Left lung (tissue), 4 donors: ENCODE measurements at regions not wholly inside any gene's neighbourhood (a gene's known extent, or its start where the extent isn't known, plus 50 kb on each side); places are given as distances from the start of the nearest gene placed in this dataset.

ENCODE experiments used
- ATAC-seq: fragments of 200-7000 bp; cut with Tn5 transposase; one replicate; pipeline ENCODE4 v1.9.1; 2020; ENCODE audit warnings: moderate library complexity
- DNase-seq, 4 donors: peaks; one replicate each; pipeline ENCODE4 v3.0.0-alpha.2; 2013 to 2020
- H3K27ac ChIP-seq, 2 donors: fragments of 200-600 bp; sonication (generic) in 1 of 2; one replicate each; pipeline versions ENCODE4 v1.5.0 to v1.8.0; 2020 to 2021
- H3K27me3 ChIP-seq, 2 donors: fragments of 200-600 bp; sonication (generic) in 1 of 2; one replicate each; pipeline versions ENCODE4 v1.5.0 to v1.8.0; 2020 to 2021
- H3K36me3 ChIP-seq, 2 donors: fragments of 200-600 bp; sonication (generic) in 1 of 2; one replicate each; pipeline versions ENCODE4 v1.5.0 to v1.8.0; 2020 to 2021
- H3K4me1 ChIP-seq, 2 donors: fragments of 200-600 bp; one replicate each; pipeline ENCODE4 v1.8.0; 2021
- H3K4me3 ChIP-seq, 2 donors: fragments of 200-600 bp; sonication (generic) in 1 of 2; one replicate each; pipeline versions ENCODE4 v1.5.0 to v1.8.0; 2020 to 2021; ENCODE audit warnings: mild to moderate bottlenecking in 1 of 2
- H3K9me3 ChIP-seq, 2 donors: fragments of 200-600 bp; sonication (generic) in 1 of 2; one replicate each; pipeline versions ENCODE4 v1.5.0 to v1.8.0; 2020 to 2021
- intact Hi-C, 2 donors: fragments of 100-400 bp; cut with DNase I; formaldehyde crosslinking; loops; one replicate each; pipeline versions ENCODE4 v1.11.2 to v1.14.2; 2022
- TF ChIP-seq, protein P1 (sequence below), 2 donors: fragments of 200-600 bp; sonication (generic) in 1 of 2; IDR thresholded peaks; one replicate each; pipeline versions ENCODE4 v1.5.0 to v1.8.0; 2021; ENCODE audit warnings: antibody characterized with exemption in 2 of 2
- donor health status: DM: no; HTN: yes; CAD: no.
- donor health status: DM: no; HTN: no; CAD: no.

GRCh38 chr4:128558896-128559679 lies 250.4 kb upstream of the JADE1 start:
- Histone ChIP-seq H3K27ac (peak overlapping the region in 1 of 2 donors; percentile 49), H3K4me3 (no peak overlapping the region), H3K4me1 (peaks cover under 1 to 22% of the 10 kb centered on the region in 2 donors), H3K9me3 (no peaks in the 10 kb centered on the region), H3K36me3 (no peaks in the 10 kb centered on the region), H3K27me3 (no peaks in the 10 kb centered on the region)
- ATAC-seq: no peak
- no peak for DNase-seq
- intact Hi-C loops: no loop called here
- TF ChIP-seq, protein P1, sequence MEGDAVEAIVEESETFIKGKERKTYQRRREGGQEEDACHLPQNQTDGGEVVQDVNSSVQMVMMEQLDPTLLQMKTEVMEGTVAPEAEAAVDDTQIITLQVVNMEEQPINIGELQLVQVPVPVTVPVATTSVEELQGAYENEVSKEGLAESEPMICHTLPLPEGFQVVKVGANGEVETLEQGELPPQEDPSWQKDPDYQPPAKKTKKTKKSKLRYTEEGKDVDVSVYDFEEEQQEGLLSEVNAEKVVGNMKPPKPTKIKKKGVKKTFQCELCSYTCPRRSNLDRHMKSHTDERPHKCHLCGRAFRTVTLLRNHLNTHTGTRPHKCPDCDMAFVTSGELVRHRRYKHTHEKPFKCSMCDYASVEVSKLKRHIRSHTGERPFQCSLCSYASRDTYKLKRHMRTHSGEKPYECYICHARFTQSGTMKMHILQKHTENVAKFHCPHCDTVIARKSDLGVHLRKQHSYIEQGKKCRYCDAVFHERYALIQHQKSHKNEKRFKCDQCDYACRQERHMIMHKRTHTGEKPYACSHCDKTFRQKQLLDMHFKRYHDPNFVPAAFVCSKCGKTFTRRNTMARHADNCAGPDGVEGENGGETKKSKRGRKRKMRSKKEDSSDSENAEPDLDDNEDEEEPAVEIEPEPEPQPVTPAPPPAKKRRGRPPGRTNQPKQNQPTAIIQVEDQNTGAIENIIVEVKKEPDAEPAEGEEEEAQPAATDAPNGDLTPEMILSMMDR (IDR thresholded peaks at IDR 0.05): no peak

DNA sequence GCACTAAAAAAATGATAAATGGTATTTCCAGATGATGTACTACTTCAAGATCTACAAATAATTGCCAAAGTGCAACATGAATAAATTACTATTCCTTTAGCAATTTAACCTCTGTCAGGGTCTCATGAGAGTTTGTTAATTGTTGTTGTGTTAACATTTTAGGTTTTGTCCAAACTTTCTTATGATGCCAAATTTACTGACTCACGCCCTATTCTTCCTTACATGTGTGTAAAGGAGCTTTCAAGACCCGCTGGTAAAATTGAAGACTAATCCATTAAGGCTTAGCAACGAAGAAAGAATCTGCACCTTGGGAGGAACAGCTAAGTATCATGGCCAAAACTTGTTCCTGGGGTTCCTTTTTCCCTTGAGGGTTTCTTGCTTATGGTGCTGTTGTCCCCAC lies 252.7 kb upstream of the JADE1 start:
- no peaks in the 10 kb centered on the region for H3K27me3 ChIP-seq
- H3K9me3 ChIP-seq: no peaks in the 10 kb centered on the region
- H3K27ac ChIP-seq: no peak overlapping the region
- TF ChIP-seq, protein P1 (IDR thresholded peaks at IDR 0.05): no peak
- H3K4me1 ChIP-seq: peaks cover 5 to 32% of the 10 kb centered on the region in 2 donors
- H3K36me3 ChIP-seq: no peaks in the 10 kb centered on the region
- H3K4me3 ChIP-seq: no peak overlapping the region
- ATAC-seq (no peak), DNase-seq (no peak)
- intact Hi-C loops: no loop called here

DNA sequence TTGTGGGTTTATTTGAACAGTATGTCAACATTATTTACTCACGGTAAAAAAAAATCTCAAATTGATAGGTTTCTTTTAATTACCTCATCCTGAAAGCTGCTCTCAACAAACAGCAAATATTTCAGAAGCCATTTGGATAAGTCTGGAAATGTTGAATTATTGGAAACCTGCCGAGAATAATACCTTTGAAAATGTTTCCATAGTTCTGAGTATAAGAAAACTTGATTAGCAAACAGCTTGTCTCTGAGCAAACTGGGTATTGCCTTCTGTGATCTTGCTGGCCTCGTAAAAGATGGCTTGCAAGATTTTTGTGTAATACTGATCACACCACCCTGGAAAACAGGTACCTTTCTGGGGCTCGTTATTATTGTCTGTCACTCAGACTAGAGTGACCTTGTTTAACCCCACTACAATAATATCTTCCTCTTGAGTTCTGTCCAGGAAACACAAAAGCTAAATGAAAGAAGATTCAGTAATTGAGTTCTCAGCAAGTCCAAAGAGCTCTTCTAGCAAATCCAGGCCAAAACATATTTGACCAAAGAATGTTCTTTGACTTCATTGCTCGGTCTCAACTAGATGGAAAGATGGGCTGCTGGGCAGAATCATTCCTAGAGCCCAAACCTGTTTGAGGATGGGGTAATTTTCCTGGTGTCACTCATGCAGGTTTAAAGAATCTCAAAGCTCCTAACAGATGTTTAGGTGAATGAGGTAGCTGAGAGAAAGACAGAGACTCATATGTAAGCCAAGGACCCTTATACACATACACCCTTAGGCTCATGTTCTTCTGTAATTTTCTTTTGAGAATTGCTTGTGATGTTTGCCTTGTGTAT lies 255.6 kb upstream of the JADE1 start:
- DNase-seq (no peak), ATAC-seq (peak; percentile 32)
- TF ChIP-seq, protein P1 (IDR thresholded peaks at IDR 0.05): no peak
- H3K4me1 ChIP-seq: peaks cover 5 to 14% of the 10 kb centered on the region in 2 donors
- no peaks in the 10 kb centered on the region for H3K9me3 ChIP-seq
- H3K4me3 ChIP-seq: peak overlapping the region; percentile 37 to 45
- peak overlapping the region; percentile 85 to 93 for H3K27ac ChIP-seq
- no peaks in the 10 kb centered on the region for H3K36me3 ChIP-seq
- no peaks in the 10 kb centered on the region for H3K27me3 ChIP-seq
- intact Hi-C loops: no loop called here

GRCh38 chr4:128552586-128552907 lies 257.0 kb upstream of the JADE1 start:
- intact Hi-C loops: no loop called here
- no peaks in the 10 kb centered on the region for H3K9me3 ChIP-seq
- H3K36me3 ChIP-seq: no peaks in the 10 kb centered on the region
- H3K4me3 ChIP-seq: peak overlapping the region in 1 of 2 donors; percentile 45
- TF ChIP-seq, protein P1 (IDR thresholded peaks at IDR 0.05): no peak
- no peaks in the 10 kb centered on the region for H3K27me3 ChIP-seq
- H3K4me1 ChIP-seq: peaks cover 5 to 12% of the 10 kb centered on the region in 2 donors
- no peak for DNase-seq
- peak overlapping the region; percentile 85 to 93 for H3K27ac ChIP-seq
- ATAC-seq: no peak

- intact Hi-C loops: no loop called here
- ATAC-seq (no peak), DNase-seq (no peak)
- Histone ChIP-seq H3K9me3 (no peaks in the 10 kb centered on the region), H3K4me1 (peaks cover 5 to 12% of the 10 kb centered on the region in 2 donors), H3K4me3 (no peak overlapping the region), H3K27me3 (no peaks in the 10 kb centered on the region), H3K36me3 (no peaks in the 10 kb centered on the region), H3K27ac (no peak overlapping the region)
- TF ChIP-seq, protein P1 (IDR thresholded peaks at IDR 0.05): no peak
Observed at GRCh38 chr4:128551280-128551679, 258.2 kb upstream of the JADE1 start.
